Lower lobe of right lung (tissue), 2 donors: ENCODE measurements at regions not wholly inside any gene's neighbourhood (a gene's known extent, or its start where the extent isn't known, plus 50 kb on each side); places are given as distances from the start of the nearest gene placed in this dataset.

Experiments used
- ATAC-seq, 2 donors: fragments of 200-7000 bp; cut with Tn5 transposase; one replicate each; pipeline ENCODE4 v1.9.1; 2020 to 2022; ENCODE audit warnings: mild to moderate bottlenecking in 2 of 2, moderate library complexity in 2 of 2
- DNase-seq: peaks from one replicate; pipeline ENCODE4 v3.0.0-alpha.2; 2020
- H3K27ac ChIP-seq: fragments of 200-600 bp; one replicate; pipeline ENCODE4 v1.8.0; 2022
- H3K27me3 ChIP-seq: fragments of 200-600 bp; one replicate; pipeline ENCODE4 v1.8.0; 2022; ENCODE audit warnings: low read depth
- H3K36me3 ChIP-seq: fragments of 200-600 bp; one replicate; pipeline ENCODE4 v1.8.0; 2022; ENCODE audit warnings: mild to moderate bottlenecking
- H3K4me1 ChIP-seq: fragments of 200-600 bp; one replicate; pipeline ENCODE4 v1.8.0; 2022
- H3K4me3 ChIP-seq: fragments of 200-600 bp; one replicate; pipeline ENCODE4 v1.8.0; 2022; ENCODE audit warnings: mild to moderate bottlenecking
- H3K9me3 ChIP-seq: fragments of 200-600 bp; one replicate; pipeline ENCODE4 v1.8.0; 2022
- intact Hi-C: fragments of 100-400 bp; cut with DNase I; formaldehyde crosslinking; loops from one replicate; pipeline ENCODE4 v1.11.0; 2022
- TF ChIP-seq, protein P1 (sequence below): fragments of 200-600 bp; IDR thresholded peaks from one replicate; pipeline ENCODE4 v1.8.0; 2022; ENCODE audit warnings: antibody characterized with exemption, mild to moderate bottlenecking
- donor health status: DM: no; HTN: yes; CAD: no; lungs with severe emphysema.

- TF ChIP-seq, protein P1, sequence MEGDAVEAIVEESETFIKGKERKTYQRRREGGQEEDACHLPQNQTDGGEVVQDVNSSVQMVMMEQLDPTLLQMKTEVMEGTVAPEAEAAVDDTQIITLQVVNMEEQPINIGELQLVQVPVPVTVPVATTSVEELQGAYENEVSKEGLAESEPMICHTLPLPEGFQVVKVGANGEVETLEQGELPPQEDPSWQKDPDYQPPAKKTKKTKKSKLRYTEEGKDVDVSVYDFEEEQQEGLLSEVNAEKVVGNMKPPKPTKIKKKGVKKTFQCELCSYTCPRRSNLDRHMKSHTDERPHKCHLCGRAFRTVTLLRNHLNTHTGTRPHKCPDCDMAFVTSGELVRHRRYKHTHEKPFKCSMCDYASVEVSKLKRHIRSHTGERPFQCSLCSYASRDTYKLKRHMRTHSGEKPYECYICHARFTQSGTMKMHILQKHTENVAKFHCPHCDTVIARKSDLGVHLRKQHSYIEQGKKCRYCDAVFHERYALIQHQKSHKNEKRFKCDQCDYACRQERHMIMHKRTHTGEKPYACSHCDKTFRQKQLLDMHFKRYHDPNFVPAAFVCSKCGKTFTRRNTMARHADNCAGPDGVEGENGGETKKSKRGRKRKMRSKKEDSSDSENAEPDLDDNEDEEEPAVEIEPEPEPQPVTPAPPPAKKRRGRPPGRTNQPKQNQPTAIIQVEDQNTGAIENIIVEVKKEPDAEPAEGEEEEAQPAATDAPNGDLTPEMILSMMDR, result no peak
- intact Hi-C loops, result no loop called here
Observed at GRCh38 chrX:40506201-40506985, 74.4 kb upstream of the ATP6AP2 start.

DNA sequence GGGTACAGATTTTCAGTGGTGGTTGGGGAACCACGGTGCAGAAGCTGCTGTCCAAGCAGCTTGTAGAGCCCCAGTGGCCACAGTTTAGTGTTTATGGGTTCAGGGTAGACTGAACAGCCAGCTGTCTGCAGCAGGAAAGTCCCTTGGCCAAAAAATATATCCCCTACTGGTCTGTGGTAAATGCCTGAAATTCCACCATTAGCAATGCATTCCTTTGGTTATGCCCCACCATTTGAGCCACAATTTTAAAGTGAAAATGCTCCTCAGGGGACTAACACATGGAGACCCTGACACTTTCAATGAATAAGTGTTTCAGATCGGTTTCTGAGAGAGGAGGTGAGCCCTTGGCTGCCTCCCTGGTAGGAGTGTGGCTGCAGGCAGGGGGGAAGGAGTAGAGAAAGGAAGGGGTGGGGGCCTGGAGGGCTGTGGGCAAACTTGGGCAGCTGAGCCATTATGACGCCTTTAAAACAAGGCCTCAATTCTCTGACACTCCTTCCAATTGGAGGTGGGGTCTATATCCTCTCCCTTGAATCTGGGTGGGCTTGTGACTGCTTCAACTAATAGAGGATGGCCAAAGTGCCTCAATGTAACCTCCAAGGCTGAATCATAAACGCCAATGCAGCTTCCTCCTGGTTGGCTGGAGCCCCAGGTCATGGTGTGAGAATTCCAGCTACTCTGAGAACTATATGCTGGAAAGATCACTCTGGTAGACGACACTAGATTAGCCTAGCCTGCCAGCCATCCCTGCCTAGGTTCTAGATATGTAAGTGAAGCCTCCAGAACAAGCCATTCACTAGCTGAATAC is 75.8 kb upstream of the ATP6AP2 start:
- H3K9me3 ChIP-seq, result no peaks in the 10 kb centered on the region
- H3K27ac ChIP-seq, result no peak overlapping the region
- ATAC-seq (no peak), DNase-seq (no peak)
- TF ChIP-seq, protein P1, result no peak
- H3K4me1 ChIP-seq, result no peaks in the 10 kb centered on the region
- no peaks in the 10 kb centered on the region for H3K36me3 ChIP-seq
- no peaks in the 10 kb centered on the region for H3K27me3 ChIP-seq
- intact Hi-C loops, result no loop called here
- no peak overlapping the region for H3K4me3 ChIP-seq

More at GRCh38 chrX:40506201-40506985, 74.4 kb upstream of the ATP6AP2 start:
- Histone ChIP-seq H3K36me3 (no peaks in the 10 kb centered on the region), H3K9me3 (no peaks in the 10 kb centered on the region), H3K27ac (no peak overlapping the region), H3K4me3 (no peak overlapping the region), H3K27me3 (no peaks in the 10 kb centered on the region), H3K4me1 (no peaks in the 10 kb centered on the region)
- ATAC-seq, result no peak
- DNase-seq, result no peak

GRCh38 chrX:40503094-40503493 is 77.7 kb upstream of the ATP6AP2 start:
- Histone ChIP-seq H3K27me3 (no peaks in the 10 kb centered on the region), H3K4me3 (no peak overlapping the region), H3K36me3 (no peaks in the 10 kb centered on the region), H3K27ac (no peak overlapping the region), H3K4me1 (no peaks in the 10 kb centered on the region), H3K9me3 (no peaks in the 10 kb centered on the region)
- intact Hi-C loops, result no loop called here
- no peak for DNase-seq
- TF ChIP-seq, protein P1, result no peak
- no peak for ATAC-seq

DNA sequence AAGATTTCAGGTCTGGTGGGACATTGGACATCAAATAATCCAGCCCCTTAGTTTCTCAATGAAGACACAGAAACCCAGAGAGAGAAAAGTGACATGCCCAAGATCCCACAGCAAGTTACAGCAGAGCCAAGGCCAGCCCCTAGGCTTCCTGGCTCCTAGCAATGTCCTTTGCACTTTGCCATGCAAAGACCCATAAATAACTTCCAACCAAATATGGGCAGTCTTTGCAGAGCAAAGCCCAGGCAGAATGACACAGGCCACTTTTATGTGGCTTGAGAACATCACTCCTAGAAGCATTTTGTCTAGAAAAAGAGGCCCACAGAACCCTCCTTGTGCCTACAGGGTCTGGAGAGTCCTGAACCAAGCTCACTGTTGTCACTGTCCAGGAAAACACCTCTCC is 78.1 kb upstream of the ATP6AP2 start:
- intact Hi-C loops, result no loop called here
- ATAC-seq (no peak), DNase-seq (no peak)
- no peaks in the 10 kb centered on the region for H3K36me3 ChIP-seq
- no peak overlapping the region for H3K4me3 ChIP-seq
- H3K9me3 ChIP-seq, result no peaks in the 10 kb centered on the region
- H3K4me1 ChIP-seq, result no peaks in the 10 kb centered on the region
- H3K27me3 ChIP-seq, result no peaks in the 10 kb centered on the region
- H3K27ac ChIP-seq, result no peak overlapping the region
- TF ChIP-seq, protein P1, result no peak

DNA sequence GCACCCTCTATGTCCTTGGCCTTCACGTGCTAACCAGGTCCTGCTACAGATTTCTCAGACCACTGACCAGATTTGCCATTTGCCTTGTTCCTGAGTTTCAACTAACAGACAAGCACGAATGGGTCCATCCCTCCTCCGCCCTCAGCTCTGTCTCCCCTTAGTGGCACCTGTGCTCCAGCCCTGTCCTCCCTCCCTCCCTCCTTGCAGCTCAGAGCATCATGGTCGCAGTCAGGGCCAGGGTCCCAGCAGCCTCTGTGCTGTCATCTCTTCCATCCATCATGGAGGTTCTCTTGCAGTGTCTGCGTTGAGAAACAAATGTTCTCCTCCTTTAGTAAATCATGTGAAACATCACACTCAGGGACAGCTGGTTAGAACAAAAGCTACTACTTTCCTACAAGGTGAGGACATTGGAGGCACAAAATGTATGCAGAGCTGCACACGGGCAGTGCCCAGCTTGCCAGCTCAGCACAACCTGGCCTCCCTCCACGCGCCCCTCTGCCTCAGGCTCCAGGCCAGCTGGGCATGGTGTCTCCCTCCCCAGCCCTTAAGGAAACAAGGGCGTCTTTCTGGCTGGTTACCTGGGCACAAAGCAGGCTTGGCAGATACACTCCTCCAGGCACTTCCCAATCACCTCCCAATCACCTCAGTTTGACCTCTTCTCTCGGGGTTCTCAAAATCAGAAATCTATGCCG is 79.5 kb upstream of the ATP6AP2 start:
- Histone ChIP-seq H3K27ac (no peak overlapping the region), H3K4me3 (no peak overlapping the region), H3K36me3 (no peaks in the 10 kb centered on the region), H3K27me3 (no peaks in the 10 kb centered on the region), H3K9me3 (no peaks in the 10 kb centered on the region), H3K4me1 (no peaks in the 10 kb centered on the region)
- TF ChIP-seq, protein P1, result no peak
- intact Hi-C loops, result no loop called here
- ATAC-seq, result no peak
- no peak for DNase-seq
